ENCODE measurements at regions not wholly inside any gene's neighbourhood (a gene's known extent, or its start where the extent isn't known, plus 50 kb on each side); places are given as distances from the start of the nearest gene placed in this dataset.

DNA sequence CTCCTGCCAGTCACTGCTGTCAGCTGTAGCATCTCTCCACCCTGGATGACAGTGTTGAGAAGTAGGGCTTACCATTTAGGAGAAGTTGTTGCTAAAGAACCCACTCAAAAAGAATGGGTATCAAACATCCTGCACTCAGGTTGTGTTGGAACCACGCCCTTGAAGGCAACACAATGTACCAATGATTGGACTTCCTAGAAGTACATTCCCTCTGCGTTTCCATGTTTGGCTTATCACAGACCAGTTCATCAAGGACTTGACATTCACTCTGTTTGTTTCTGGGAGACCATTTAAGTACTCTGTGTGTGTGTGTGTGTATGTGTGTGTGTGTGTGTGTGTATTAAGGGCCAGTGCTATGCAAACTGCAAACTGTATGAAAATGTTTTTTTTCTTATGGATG, 200.6 kb upstream of the GATB start:
- H3K4me1 ChIP-seq (ENCODE audit: control insufficient read depth, low read length), result no peaks in the 10 kb centered on the region
- no peaks in the 10 kb centered on the region for H3K36me3 ChIP-seq (ENCODE audit: control insufficient read depth, low read length)
- no peaks in the 10 kb centered on the region for H4K20me1 ChIP-seq (ENCODE audit: control insufficient read depth, insufficient read depth, low read depth, low read length)
- no peak overlapping the region for H3K4me3 ChIP-seq (ENCODE audit: low read length)
- H3K9me3 ChIP-seq (ENCODE audit: control insufficient read depth, insufficient read depth, low read length), result 0 out of 2 replicates have a peak, but pooled peaks cover 3% of the 10 kb centered on the region
- no peaks in the 10 kb centered on the region for H3F3A ChIP-seq (ENCODE audit: control insufficient read depth, insufficient read depth)
- no peak for TF ChIP-seq EZH2phosphoT487 (IDR thresholded peaks at IDR 0.05; ENCODE audit: borderline replicate concordance, low read length)
- TF ChIP-seq, protein P1, sequence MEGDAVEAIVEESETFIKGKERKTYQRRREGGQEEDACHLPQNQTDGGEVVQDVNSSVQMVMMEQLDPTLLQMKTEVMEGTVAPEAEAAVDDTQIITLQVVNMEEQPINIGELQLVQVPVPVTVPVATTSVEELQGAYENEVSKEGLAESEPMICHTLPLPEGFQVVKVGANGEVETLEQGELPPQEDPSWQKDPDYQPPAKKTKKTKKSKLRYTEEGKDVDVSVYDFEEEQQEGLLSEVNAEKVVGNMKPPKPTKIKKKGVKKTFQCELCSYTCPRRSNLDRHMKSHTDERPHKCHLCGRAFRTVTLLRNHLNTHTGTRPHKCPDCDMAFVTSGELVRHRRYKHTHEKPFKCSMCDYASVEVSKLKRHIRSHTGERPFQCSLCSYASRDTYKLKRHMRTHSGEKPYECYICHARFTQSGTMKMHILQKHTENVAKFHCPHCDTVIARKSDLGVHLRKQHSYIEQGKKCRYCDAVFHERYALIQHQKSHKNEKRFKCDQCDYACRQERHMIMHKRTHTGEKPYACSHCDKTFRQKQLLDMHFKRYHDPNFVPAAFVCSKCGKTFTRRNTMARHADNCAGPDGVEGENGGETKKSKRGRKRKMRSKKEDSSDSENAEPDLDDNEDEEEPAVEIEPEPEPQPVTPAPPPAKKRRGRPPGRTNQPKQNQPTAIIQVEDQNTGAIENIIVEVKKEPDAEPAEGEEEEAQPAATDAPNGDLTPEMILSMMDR (IDR thresholded peaks at IDR 0.05; ENCODE audit: low read depth, low read length, poor library complexity, severe bottlenecking), result no peak
- H3K27ac ChIP-seq (ENCODE audit: low read depth, low read length), result no peak overlapping the region
- no peaks in the 10 kb centered on the region; the same call in 1 of the 2 replicates for H3K9me2 ChIP-seq (replicated peaks; ENCODE audit: control insufficient read depth, low read length)
- H3K4me2 ChIP-seq (ENCODE audit: low read length), result no peak overlapping the region
- no peaks in the 10 kb centered on the region for H3K79me2 ChIP-seq (ENCODE audit: control insufficient read depth, low read length)
- H3K27me3 ChIP-seq (ENCODE audit: control insufficient read depth, low read length), result no peaks in the 10 kb centered on the region

DNA sequence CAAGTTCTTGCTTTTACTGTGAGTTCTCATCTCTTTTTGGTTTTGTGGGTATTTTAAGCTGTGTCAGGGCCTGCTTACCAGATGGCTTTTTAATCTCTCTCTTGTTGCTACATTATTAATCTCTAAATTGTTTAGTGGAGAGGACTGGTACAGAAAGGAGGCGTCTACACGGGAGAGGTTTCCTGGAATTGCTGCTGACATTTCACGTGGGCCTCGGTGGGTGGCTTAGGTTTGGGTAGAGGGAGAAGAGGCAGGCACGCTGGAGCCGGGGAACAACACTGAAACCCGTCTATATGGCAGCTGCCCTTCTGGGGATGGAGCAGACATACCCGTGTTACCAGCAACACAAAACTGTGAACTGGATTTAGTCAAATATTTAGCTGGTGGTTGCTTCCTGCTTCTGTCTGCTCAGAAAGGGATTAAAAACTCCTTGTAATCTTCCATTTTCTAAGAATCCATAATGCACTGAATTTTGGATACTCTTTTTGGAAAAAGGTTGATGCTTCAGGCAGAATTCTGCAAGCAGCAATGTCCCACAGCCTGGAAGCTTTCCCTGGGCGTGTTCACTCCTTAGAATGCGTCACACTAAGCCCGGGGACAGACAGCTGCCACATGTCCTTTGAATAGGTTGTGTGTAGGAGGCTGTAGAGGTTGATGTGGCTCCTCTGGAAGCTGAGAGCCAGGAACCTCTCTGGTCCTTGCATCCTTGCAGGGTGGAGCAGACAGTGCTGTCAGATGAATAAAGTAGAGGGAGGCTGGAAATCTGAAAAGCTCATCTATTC, 199.8 kb upstream of the GATB start:
- TF ChIP-seq EZH2phosphoT487 (IDR thresholded peaks at IDR 0.05; ENCODE audit: borderline replicate concordance, low read length), result no peak
- TF ChIP-seq, protein P1 (IDR thresholded peaks at IDR 0.05; ENCODE audit: low read depth, low read length, poor library complexity, severe bottlenecking), result no peak
- Histone ChIP-seq H3K27ac (ENCODE audit: low read depth, low read length) (no peak overlapping the region), H3K9me2 (replicated peaks; ENCODE audit: control insufficient read depth, low read length) (no peaks in the 10 kb centered on the region; the same call in 1 of the 2 replicates), H3K79me2 (ENCODE audit: control insufficient read depth, low read length) (no peaks in the 10 kb centered on the region), H4K20me1 (ENCODE audit: control insufficient read depth, insufficient read depth, low read depth, low read length) (no peaks in the 10 kb centered on the region), H3K4me3 (ENCODE audit: low read length) (no peak overlapping the region), H3K36me3 (ENCODE audit: control insufficient read depth, low read length) (no peaks in the 10 kb centered on the region), H3F3A (ENCODE audit: control insufficient read depth, insufficient read depth) (no peaks in the 10 kb centered on the region), H3K4me1 (ENCODE audit: control insufficient read depth, low read length) (no peaks in the 10 kb centered on the region), H3K27me3 (ENCODE audit: control insufficient read depth, low read length) (no peaks in the 10 kb centered on the region), H3K4me2 (ENCODE audit: low read length) (no peak overlapping the region), H3K9me3 (ENCODE audit: control insufficient read depth, insufficient read depth, low read length) (no peaks in the 10 kb centered on the region)

DNA sequence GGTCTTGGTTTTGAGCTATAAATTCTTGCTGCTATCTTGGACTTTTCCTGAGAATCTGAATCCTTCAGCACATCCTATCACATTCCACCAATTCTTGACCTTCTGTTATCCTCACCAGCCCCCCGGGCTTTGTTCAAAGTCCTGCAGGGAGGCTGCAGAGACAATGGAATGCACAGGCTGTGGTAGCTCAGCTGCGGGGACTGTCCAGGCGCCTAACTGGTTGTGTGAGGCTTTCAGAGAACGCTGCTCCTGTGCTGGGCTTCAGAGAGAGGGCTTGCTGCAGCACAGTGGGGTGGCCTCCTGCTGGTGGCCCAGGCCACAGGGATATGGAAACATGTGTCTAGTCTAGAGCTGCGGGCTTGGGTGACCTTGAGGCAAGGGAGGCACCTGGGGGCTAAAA, 196.3 kb upstream of the GATB start:
- Histone ChIP-seq H3F3A (ENCODE audit: control insufficient read depth, insufficient read depth) (no peaks in the 10 kb centered on the region), H3K36me3 (ENCODE audit: control insufficient read depth, low read length) (no peaks in the 10 kb centered on the region), H3K79me2 (ENCODE audit: control insufficient read depth, low read length) (no peaks in the 10 kb centered on the region), H3K9me3 (ENCODE audit: control insufficient read depth, insufficient read depth, low read length) (no peaks in the 10 kb centered on the region), H3K27ac (ENCODE audit: low read depth, low read length) (no peak overlapping the region), H3K4me2 (ENCODE audit: low read length) (no peak overlapping the region), H3K27me3 (ENCODE audit: control insufficient read depth, low read length) (no peaks in the 10 kb centered on the region), H4K20me1 (ENCODE audit: control insufficient read depth, insufficient read depth, low read depth, low read length) (no peaks in the 10 kb centered on the region), H3K4me1 (ENCODE audit: control insufficient read depth, low read length) (no peaks in the 10 kb centered on the region), H3K9me2 (replicated peaks; ENCODE audit: control insufficient read depth, low read length) (no peaks in the 10 kb centered on the region; the same call in 1 of the 2 replicates), H3K4me3 (ENCODE audit: low read length) (no peak overlapping the region)
- TF ChIP-seq, protein P1 (IDR thresholded peaks at IDR 0.05; ENCODE audit: low read depth, low read length, poor library complexity, severe bottlenecking), result no peak
- TF ChIP-seq EZH2phosphoT487 (IDR thresholded peaks at IDR 0.05; ENCODE audit: borderline replicate concordance, low read length), result no peak

All from DOHH2 (cell line).